ENCODE measurements at regions not wholly inside any gene's neighbourhood (a gene's known extent, or its start where the extent isn't known, plus 50 kb on each side); places are given as distances from the start of the nearest gene placed in this dataset.

DNA sequence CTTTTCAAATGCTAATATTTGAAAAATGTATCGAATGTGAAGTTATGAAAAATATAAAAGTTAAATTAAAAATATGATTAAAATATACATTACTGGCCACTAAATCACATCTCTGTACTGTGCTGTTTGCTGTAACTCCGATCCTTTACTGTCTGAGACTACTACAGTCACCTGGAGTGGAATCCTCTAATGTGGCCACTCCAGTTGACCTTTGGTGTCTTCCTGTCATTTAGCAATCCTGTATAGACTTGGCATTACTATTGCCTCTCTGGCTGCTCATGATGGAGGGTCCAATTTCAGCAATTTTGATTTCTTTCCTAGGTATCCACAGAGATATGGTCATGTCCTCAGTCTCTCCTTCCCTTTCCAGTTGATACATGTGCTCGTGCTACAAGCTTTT is 560.0 kb downstream of the CCDC85A start:
- no peak for ATAC-seq
- Histone ChIP-seq H3K27me3 (ENCODE audit: low read length) (no peaks in the 10 kb centered on the region), H3K4me1 (ENCODE audit: insufficient read depth, low read length) (peaks cover 28% of the 10 kb centered on the region), H3K36me3 (ENCODE audit: low read depth, low read length) (no peaks in the 10 kb centered on the region), H3K4me3 (ENCODE audit: low read length) (no peak overlapping the region), H3F3A (ENCODE audit: low read length, unreplicated experiment) (peaks cover 6% of the 10 kb centered on the region), H4K20me1 (ENCODE audit: low read length) (no peaks in the 10 kb centered on the region), H3K9me2 (replicated peaks; ENCODE audit: low read length) (no peaks in the 10 kb centered on the region), H2AFZ (ENCODE audit: low read length) (no peak overlapping the region), H3K9ac (ENCODE audit: low read length) (no peak overlapping the region), H3K27ac (ENCODE audit: low read length) (no peak overlapping the region), H3K9me3 (ENCODE audit: low read length) (no peaks in the 10 kb centered on the region), H3K79me2 (ENCODE audit: low read length) (no peaks in the 10 kb centered on the region), H3K4me2 (ENCODE audit: low read length) (no peak overlapping the region)
- POLR2A ChIA-PET (ENCODE audit: unreplicated experiment) = no interaction called here
- no peak for DNase-seq
- no peak for TF ChIP-seq EZH2 (IDR thresholded peaks at IDR 0.05; ENCODE audit: low read length, unreplicated experiment)
- TF ChIP-seq CTCF (conservative IDR thresholded peaks at IDR 0.05; ENCODE audit: low read depth, low read length) = no peak
- TF ChIP-seq EZH2phosphoT487 (IDR thresholded peaks at IDR 0.05; ENCODE audit: borderline replicate concordance, low read length) = no peak
- BruUV-seq (replicated peaks) = no TSS peak
- CTCF ChIA-PET = no interaction called here
- intact Hi-C loops (cut with micrococcal nuclease) = loop anchor here (5.0 kb wide), 2 partner anchors 162 to 222 kb away; no protein-coding TSS in a partner anchor

DNA sequence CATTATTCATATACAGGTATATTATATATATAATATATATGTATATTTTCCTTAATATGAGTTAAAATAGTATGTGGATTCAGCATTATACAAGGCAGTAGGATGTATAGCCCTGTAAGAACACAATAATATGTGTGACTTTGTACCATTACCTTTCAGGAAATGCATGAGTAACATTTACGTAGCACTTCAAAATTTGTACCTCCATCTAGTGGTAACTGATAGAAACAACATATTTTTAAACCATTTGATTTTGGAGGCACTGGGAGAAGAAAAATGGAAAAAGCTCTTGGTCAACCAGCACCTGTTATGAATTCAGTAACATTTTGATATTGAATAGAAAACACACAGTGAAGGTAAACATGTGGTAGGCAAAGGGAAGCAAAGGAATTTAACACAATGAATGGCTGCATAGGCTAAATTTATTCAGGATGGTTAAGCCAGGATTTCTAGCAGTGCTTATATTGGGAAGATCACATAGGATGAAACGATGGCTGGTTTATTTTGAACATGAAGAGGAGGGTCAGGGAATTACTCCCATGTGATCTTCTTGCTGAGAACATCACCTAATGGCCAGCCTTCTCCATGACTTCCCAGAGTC is 565.5 kb downstream of the CCDC85A start:
- Histone ChIP-seq H3K4me1 (ENCODE audit: insufficient read depth, low read length) (no peaks in the 10 kb centered on the region), H3K27ac (ENCODE audit: low read length) (no peak overlapping the region), H3K4me2 (ENCODE audit: low read length) (no peak overlapping the region), H3K4me3 (ENCODE audit: low read length) (no peak overlapping the region), H3K79me2 (ENCODE audit: low read length) (no peaks in the 10 kb centered on the region), H3K9me3 (ENCODE audit: low read length) (no peaks in the 10 kb centered on the region), H3F3A (ENCODE audit: low read length, unreplicated experiment) (no peaks in the 10 kb centered on the region), H3K9me2 (replicated peaks; ENCODE audit: low read length) (no peaks in the 10 kb centered on the region), H4K20me1 (ENCODE audit: low read length) (no peaks in the 10 kb centered on the region), H3K36me3 (ENCODE audit: low read depth, low read length) (no peaks in the 10 kb centered on the region), H3K27me3 (ENCODE audit: low read length) (peaks cover 16% of the 10 kb centered on the region), H3K9ac (ENCODE audit: low read length) (no peak overlapping the region), H2AFZ (ENCODE audit: low read length) (no peak overlapping the region)
- peak; percentile 15; the same call in 1 of the 2 replicates for ATAC-seq
- ChIA-PET CTCF (interaction anchor here (0.6 kb wide), 1 partner anchor 471 kb away, joined by 3 read pairs; no protein-coding TSS in a partner anchor), POLR2A (ENCODE audit: unreplicated experiment) (interaction anchor here (0.7 kb wide), 1 partner anchor 1720 kb away, joined by 3 read pairs; no protein-coding TSS in a partner anchor)
- BruUV-seq (replicated peaks) = no TSS peak
- no peak for TF ChIP-seq EZH2 (IDR thresholded peaks at IDR 0.05; ENCODE audit: low read length, unreplicated experiment)
- TF ChIP-seq CTCF (conservative IDR thresholded peaks at IDR 0.05; ENCODE audit: low read depth, low read length) = peak; percentile 68
- TF ChIP-seq EZH2phosphoT487 (IDR thresholded peaks at IDR 0.05; ENCODE audit: borderline replicate concordance, low read length) = no peak
- DNase-seq = peak; percentile 68
- intact Hi-C loops (cut with micrococcal nuclease) = loop anchor here (2.0 kb wide), 3 partner anchors 510 to 566 kb away; partner anchors contain the start of gene CCDC85A

DNA sequence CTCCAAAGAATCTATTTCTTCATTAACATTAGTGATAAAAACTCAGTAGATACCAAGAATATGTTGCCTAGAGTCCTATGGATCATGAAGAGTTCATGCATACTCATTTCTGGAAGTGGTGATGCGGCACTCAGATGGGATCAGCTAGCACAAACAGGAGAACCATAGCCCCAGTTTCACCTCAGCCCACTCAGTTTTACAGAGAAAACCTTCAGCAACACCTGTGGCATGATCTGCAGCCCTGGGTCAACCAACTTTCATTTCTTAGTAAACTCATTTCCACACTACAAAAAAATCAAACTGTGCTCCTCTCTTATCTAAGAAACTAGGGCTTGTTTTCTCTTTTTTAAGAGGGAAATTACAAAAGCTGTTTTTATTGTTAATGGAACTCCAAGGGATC is 569.4 kb downstream of the CCDC85A start:
- no peak overlapping the region for H3K27ac ChIP-seq (ENCODE audit: low read length)
- H3K9me2 ChIP-seq (replicated peaks; ENCODE audit: low read length) = no peaks in the 10 kb centered on the region
- H3K9ac ChIP-seq (ENCODE audit: low read length) = no peak overlapping the region
- H3K4me1 ChIP-seq (ENCODE audit: insufficient read depth, low read length) = no peaks in the 10 kb centered on the region
- no peak overlapping the region for H2AFZ ChIP-seq (ENCODE audit: low read length)
- H3K79me2 ChIP-seq (ENCODE audit: low read length) = no peaks in the 10 kb centered on the region
- no peak overlapping the region for H3K4me2 ChIP-seq (ENCODE audit: low read length)
- intact Hi-C loops (cut with micrococcal nuclease) = no loop called here
- ChIA-PET CTCF (no interaction called here), POLR2A (ENCODE audit: unreplicated experiment) (no interaction called here)
- H3K27me3 ChIP-seq (ENCODE audit: low read length) = peaks cover 25% of the 10 kb centered on the region
- no peaks in the 10 kb centered on the region for H3F3A ChIP-seq (ENCODE audit: low read length, unreplicated experiment)
- H3K36me3 ChIP-seq (ENCODE audit: low read depth, low read length) = no peaks in the 10 kb centered on the region
- H3K9me3 ChIP-seq (ENCODE audit: low read length) = no peaks in the 10 kb centered on the region
- H3K4me3 ChIP-seq (ENCODE audit: low read length) = no peak overlapping the region
- ATAC-seq (no peak), DNase-seq (no peak)
- H4K20me1 ChIP-seq (ENCODE audit: low read length) = no peaks in the 10 kb centered on the region
- BruUV-seq (replicated peaks) = no TSS peak
- TF ChIP-seq CTCF (conservative IDR thresholded peaks at IDR 0.05; ENCODE audit: low read depth, low read length) = no peak
- no peak for TF ChIP-seq EZH2phosphoT487 (IDR thresholded peaks at IDR 0.05; ENCODE audit: borderline replicate concordance, low read length)
- TF ChIP-seq EZH2 (IDR thresholded peaks at IDR 0.05; ENCODE audit: low read length, unreplicated experiment) = no peak
